ENCODE measurements at regions not wholly inside any gene's neighbourhood (a gene's known extent, or its start where the extent isn't known, plus 50 kb on each side); places are given as distances from the start of the nearest gene placed in this dataset.

GRCh38 chr13:48859272-48860105 lies 116.2 kb upstream of the FNDC3A start:
- H3K36me3 ChIP-seq, result no peaks in the 10 kb centered on the region
- intact Hi-C loops (cut with DNase I; ENCODE audit: low total_unique reads), result no loop called here
- H3K4me3 ChIP-seq, result no peak overlapping the region
- no peaks in the 10 kb centered on the region for H3K9me3 ChIP-seq
- 50 to 79% (median 63%) methylated on average over 3 of the region's 3 CpGs for WGBS, 5 donors
- peaks cover 0 to 8% (median 0%) of the 10 kb centered on the region in 4 donors for H3K4me1 ChIP-seq
- peak overlapping the region in 2 of 5 donors; percentile 5 to 16 for H3K27ac ChIP-seq
- TF ChIP-seq POLR2A (IDR thresholded peaks at IDR 0.05), result no peak
- TF ChIP-seq POLR2AphosphoS5 (IDR thresholded peaks at IDR 0.05), result no peak
- TF ChIP-seq EP300 (IDR thresholded peaks at IDR 0.05), result no peak
- TF ChIP-seq CTCF (IDR thresholded peaks at IDR 0.05), result no peak
- peak in 1 of 2 donors; percentile 47 for DNase-seq
- H3K27me3 ChIP-seq, result no peaks in the 10 kb centered on the region

- no peaks in the 10 kb centered on the region for H3K36me3 ChIP-seq
- H3K27ac ChIP-seq, result no peak overlapping the region
- no peaks in the 10 kb centered on the region for H3K27me3 ChIP-seq
- intact Hi-C loops (cut with DNase I; ENCODE audit: low total_unique reads), result no loop called here
- WGBS, 5 donors, result 74 to 86% (median 75%) methylated on average over 1 of the region's 1 CpG
- H3K4me3 ChIP-seq, result no peak overlapping the region
- peaks cover 0 to 8% (median 0%) of the 10 kb centered on the region in 4 donors for H3K4me1 ChIP-seq
- DNase-seq, result peak in 1 of 2 donors; percentile 46
- no peaks in the 10 kb centered on the region for H3K9me3 ChIP-seq
- no peak for TF ChIP-seq POLR2AphosphoS5 (IDR thresholded peaks at IDR 0.05)
Measured at GRCh38 chr13:48860364-48860763, 115.3 kb upstream of the FNDC3A start.

- Histone ChIP-seq H3K4me1 (peaks cover 0 to 8% (median 0%) of the 10 kb centered on the region in 4 donors), H3K27me3 (no peaks in the 10 kb centered on the region), H3K9me3 (no peaks in the 10 kb centered on the region), H3K36me3 (no peaks in the 10 kb centered on the region), H3K27ac (peak overlapping the region in 1 of 5 donors; percentile 25), H3K4me3 (no peak overlapping the region)
- 61 to 71% (median 65%) methylated on average over 3 of the region's 3 CpGs for WGBS, 5 donors
- intact Hi-C loops (cut with DNase I; ENCODE audit: low total_unique reads), result no loop called here
- no peak for DNase-seq
- TF ChIP-seq EP300 (IDR thresholded peaks at IDR 0.05), result no peak
- TF ChIP-seq POLR2A (IDR thresholded peaks at IDR 0.05), result no peak
- no peak for TF ChIP-seq CTCF (IDR thresholded peaks at IDR 0.05)
- no peak for TF ChIP-seq POLR2AphosphoS5 (IDR thresholded peaks at IDR 0.05)
Measured at GRCh38 chr13:48862572-48862971, 113.1 kb upstream of the FNDC3A start.

- peaks cover 0 to 8% (median 0%) of the 10 kb centered on the region in 4 donors for H3K4me1 ChIP-seq
- H3K27me3 ChIP-seq, result no peaks in the 10 kb centered on the region
- no peak for DNase-seq
- no peak overlapping the region for H3K27ac ChIP-seq
- intact Hi-C loops (cut with DNase I; ENCODE audit: low total_unique reads), result no loop called here
- no peak for TF ChIP-seq POLR2A (IDR thresholded peaks at IDR 0.05)
- no peak for TF ChIP-seq EP300 (IDR thresholded peaks at IDR 0.05)
- TF ChIP-seq CTCF (IDR thresholded peaks at IDR 0.05), result no peak
- no peak for TF ChIP-seq POLR2AphosphoS5 (IDR thresholded peaks at IDR 0.05)
- no peaks in the 10 kb centered on the region for H3K9me3 ChIP-seq
- H3K4me3 ChIP-seq, result no peak overlapping the region
- no peaks in the 10 kb centered on the region for H3K36me3 ChIP-seq
Measured at GRCh38 chr13:48864100-48864499, 111.6 kb upstream of the FNDC3A start.

- Histone ChIP-seq H3K9me3 (no peaks in the 10 kb centered on the region), H3K36me3 (no peaks in the 10 kb centered on the region), H3K27ac (no peak overlapping the region), H3K4me3 (no peak overlapping the region), H3K4me1 (no peaks in the 10 kb centered on the region), H3K27me3 (no peaks in the 10 kb centered on the region)
- no peak for TF ChIP-seq CTCF (IDR thresholded peaks at IDR 0.05)
- WGBS, 5 donors, result 41 to 52% (median 51%) methylated on average over 6 of the region's 6 CpGs
- DNase-seq, result no peak
- intact Hi-C loops (cut with DNase I; ENCODE audit: low total_unique reads), result no loop called here
Measured at GRCh38 chr13:48866249-48866648, 109.5 kb upstream of the FNDC3A start.
